Prostate gland (tissue), 2 donors: ENCODE measurements at regions not wholly inside any gene's neighbourhood (a gene's known extent, or its start where the extent isn't known, plus 50 kb on each side); places are given as distances from the start of the nearest gene placed in this dataset.
"Not testable (repeated sequence)": the region's sequence is repeated elsewhere in the genome, so short reads cannot be mapped to it uniquely, and the experiment has no call there.

Experiments used
- POLR2AphosphoS5 ChIP-seq: sonication (generic); formaldehyde crosslinking; IDR thresholded peaks from one replicate; pipeline ENCODE4 v1.6.1; 2017; ENCODE audit warnings: antibody characterized with exemption
- TF ChIP-seq, protein P1 (sequence below), 4 experiments: fragments of 200-600 bp in 2 of 4; fragments of 450-650 bp in 2 of 4; sonication (generic) in 2 of 4; IDR thresholded peaks; 1 replicate in 3 of 4; 2 replicates in 1 of 4; pipeline ENCODE4 v1.5.1; 2016 to 2019; ENCODE audit warnings: antibody characterized with exemption in 4 of 4, mild to moderate bottlenecking in 2 of 4, moderate library complexity in 2 of 4

DNA sequence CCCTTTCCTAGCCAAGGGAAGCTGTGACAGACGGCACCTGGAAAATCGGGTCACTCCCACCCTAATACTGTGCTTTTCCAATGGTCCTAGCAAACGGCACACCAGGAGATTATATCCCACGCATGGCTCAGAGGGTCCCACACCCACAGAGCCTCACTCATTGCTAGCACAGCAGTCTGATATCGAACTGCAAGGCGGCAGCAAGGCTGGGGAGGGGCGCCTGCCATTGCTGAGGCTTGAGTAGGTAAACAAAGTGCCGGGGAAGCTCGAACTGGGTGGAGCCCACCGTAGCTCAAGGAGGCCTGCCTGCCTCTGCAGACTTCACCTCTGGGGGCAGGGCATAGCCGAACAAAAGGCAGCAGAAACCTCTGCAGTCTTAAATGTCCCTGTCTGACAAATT lies 91.4 kb upstream of the HMGXB4 start:
- TF ChIP-seq, protein P1, sequence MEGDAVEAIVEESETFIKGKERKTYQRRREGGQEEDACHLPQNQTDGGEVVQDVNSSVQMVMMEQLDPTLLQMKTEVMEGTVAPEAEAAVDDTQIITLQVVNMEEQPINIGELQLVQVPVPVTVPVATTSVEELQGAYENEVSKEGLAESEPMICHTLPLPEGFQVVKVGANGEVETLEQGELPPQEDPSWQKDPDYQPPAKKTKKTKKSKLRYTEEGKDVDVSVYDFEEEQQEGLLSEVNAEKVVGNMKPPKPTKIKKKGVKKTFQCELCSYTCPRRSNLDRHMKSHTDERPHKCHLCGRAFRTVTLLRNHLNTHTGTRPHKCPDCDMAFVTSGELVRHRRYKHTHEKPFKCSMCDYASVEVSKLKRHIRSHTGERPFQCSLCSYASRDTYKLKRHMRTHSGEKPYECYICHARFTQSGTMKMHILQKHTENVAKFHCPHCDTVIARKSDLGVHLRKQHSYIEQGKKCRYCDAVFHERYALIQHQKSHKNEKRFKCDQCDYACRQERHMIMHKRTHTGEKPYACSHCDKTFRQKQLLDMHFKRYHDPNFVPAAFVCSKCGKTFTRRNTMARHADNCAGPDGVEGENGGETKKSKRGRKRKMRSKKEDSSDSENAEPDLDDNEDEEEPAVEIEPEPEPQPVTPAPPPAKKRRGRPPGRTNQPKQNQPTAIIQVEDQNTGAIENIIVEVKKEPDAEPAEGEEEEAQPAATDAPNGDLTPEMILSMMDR (IDR thresholded peaks at IDR 0.05): not testable (repeated sequence)
- TF ChIP-seq POLR2AphosphoS5: not testable (repeated sequence)
